Gastroesophageal sphincter (tissue), 4 donors: ENCODE measurements at regions not wholly inside any gene's neighbourhood (a gene's known extent, or its start where the extent isn't known, plus 50 kb on each side); places are given as distances from the start of the nearest gene placed in this dataset.
A peak's percentile ranks its signal among the peaks of the same experiment; 100 is the strongest.

Source experiments
- ATAC-seq: fragments of 150-250 bp; one replicate; pipeline ENCODE4 v1.9.1; 2016; ENCODE audit warnings: mild to moderate bottlenecking, moderate library complexity
- H3K27ac ChIP-seq, 4 donors: fragments of 200-600 bp; sonication (generic) in 3 of 4; 1 replicate in 3 of 4; 2 replicates in 1 of 4; pipeline ENCODE4 v1.5.1; 2016 to 2019
- H3K27me3 ChIP-seq: fragments of 200-600 bp; sonication (generic); one replicate; pipeline ENCODE4 v1.5.1; 2019
- H3K36me3 ChIP-seq, 2 donors: fragments of 200-600 bp; sonication (generic); one replicate each; pipeline ENCODE4 v1.5.1; 2019; ENCODE audit warnings: control low read depth in 1 of 2
- H3K4me1 ChIP-seq, 3 donors: fragments of 200-600 bp; sonication (generic); 1 replicate in 2 of 3; 2 replicates in 1 of 3; pipeline ENCODE4 v1.5.1; 2016 to 2019; ENCODE audit warnings: control low read depth in 2 of 3
- H3K4me3 ChIP-seq, 2 donors: fragments of 200-600 bp; sonication (generic); one replicate each; pipeline ENCODE4 v1.5.1; 2019; ENCODE audit warnings: mild to moderate bottlenecking in 1 of 2, moderate library complexity in 1 of 2
- H3K9me3 ChIP-seq, 3 donors: fragments of 200-600 bp; sonication (generic); one replicate each; pipeline ENCODE4 v1.5.1; 2017 to 2019; ENCODE audit warnings: control low read depth in 2 of 3
- CTCF ChIP-seq, 4 experiments: fragments of 200-600 bp in 2 of 4; fragments of 450-650 bp in 2 of 4; sonication (generic) in 1 of 4; IDR thresholded peaks; one replicate each; pipeline ENCODE4 v1.5.1; 2017 to 2019; ENCODE audit warnings: antibody characterized with exemption in 4 of 4, mild to moderate bottlenecking in 2 of 4, moderate library complexity in 2 of 4
- EP300 ChIP-seq: sonication (generic); formaldehyde crosslinking; IDR thresholded peaks from one replicate; pipeline ENCODE4 v1.6.1; 2017; ENCODE audit warnings: antibody characterized with exemption, mild to moderate bottlenecking
- POLR2A ChIP-seq, 2 donors: fragments of 450-650 bp; IDR thresholded peaks; one replicate each; pipeline ENCODE4 v1.6.1; 2017; ENCODE audit warnings: antibody characterized with exemption in 2 of 2, mild to moderate bottlenecking in 2 of 2, moderate library complexity in 1 of 2
- POLR2AphosphoS5 ChIP-seq: sonication (generic); formaldehyde crosslinking; IDR thresholded peaks from one replicate; pipeline ENCODE4 v1.6.1; 2017; ENCODE audit warnings: antibody characterized with exemption
- WGBS, 2 donors: methylation state at CpG; one replicate each; pipeline ENCODE4 v1.1.5; 2018; ENCODE audit warnings: low coverage in 1 of 2; 5-methylcytosine and 5-hydroxymethylcytosine counted together

GRCh38 chr14:35218963-35219362 is 73.2 kb upstream of the PSMA6 start:
- no peak for TF ChIP-seq CTCF (IDR thresholded peaks at IDR 0.05)
- TF ChIP-seq POLR2A (IDR thresholded peaks at IDR 0.05), result no peak
- TF ChIP-seq POLR2AphosphoS5, result no peak
- no peak for TF ChIP-seq EP300
- no peak for ATAC-seq
- H3K4me3 ChIP-seq, result no peak overlapping the region
- H3K4me1 ChIP-seq, result peaks cover 2 to 14% (median 8%) of the 10 kb centered on the region in 3 donors
- H3K9me3 ChIP-seq, result no peaks in the 10 kb centered on the region
- H3K27me3 ChIP-seq, result no peaks in the 10 kb centered on the region
- no peak overlapping the region for H3K27ac ChIP-seq
- H3K36me3 ChIP-seq, result no peaks in the 10 kb centered on the region
- WGBS, 2 donors, result 80 to 94% methylated on average over 1 to 4 of the region's 6 CpGs

- no peak for ATAC-seq
- WGBS, 2 donors, result 93 to 97% methylated on average over 3 of the region's 3 CpGs
- TF ChIP-seq CTCF (IDR thresholded peaks at IDR 0.05) (no peak), POLR2AphosphoS5 (no peak), POLR2A (IDR thresholded peaks at IDR 0.05) (no peak), EP300 (no peak)
- Histone ChIP-seq H3K27me3 (no peaks in the 10 kb centered on the region), H3K4me1 (peaks cover 0 to 19% (median 3%) of the 10 kb centered on the region in 3 donors), H3K4me3 (no peak overlapping the region), H3K27ac (no peak overlapping the region), H3K9me3 (no peaks in the 10 kb centered on the region), H3K36me3 (no peaks in the 10 kb centered on the region)
Observed at GRCh38 chr14:35220027-35220676, 72.0 kb upstream of the PSMA6 start.

- no peak for TF ChIP-seq POLR2A (IDR thresholded peaks at IDR 0.05)
- TF ChIP-seq EP300, result no peak
- TF ChIP-seq POLR2AphosphoS5, result no peak
- TF ChIP-seq CTCF (IDR thresholded peaks at IDR 0.05), result no peak
- Histone ChIP-seq H3K9me3 (no peaks in the 10 kb centered on the region), H3K27me3 (no peaks in the 10 kb centered on the region), H3K4me3 (no peak overlapping the region), H3K4me1 (peaks cover 0 to 19% (median 3%) of the 10 kb centered on the region in 3 donors), H3K27ac (no peak overlapping the region), H3K36me3 (no peaks in the 10 kb centered on the region)
- whole genome bisulfite sequencing, 2 donors, result 100% methylated on average over 1 of the region's 1 CpG
- no peak for ATAC-seq
Observed at GRCh38 chr14:35220920-35221319, 71.3 kb upstream of the PSMA6 start.

GRCh38 chr14:35221462-35221861 is 70.7 kb upstream of the PSMA6 start:
- no peak for TF ChIP-seq POLR2AphosphoS5
- TF ChIP-seq CTCF (IDR thresholded peaks at IDR 0.05), result no peak
- TF ChIP-seq EP300, result no peak
- TF ChIP-seq POLR2A (IDR thresholded peaks at IDR 0.05), result no peak
- Histone ChIP-seq H3K36me3 (no peaks in the 10 kb centered on the region), H3K4me1 (peaks cover 0 to 19% (median 3%) of the 10 kb centered on the region in 3 donors), H3K4me3 (no peak overlapping the region), H3K27me3 (no peaks in the 10 kb centered on the region), H3K27ac (no peak overlapping the region), H3K9me3 (no peaks in the 10 kb centered on the region)
- 36 to 55% methylated on average over 3 of the region's 3 CpGs for WGBS, 2 donors
- no peak for ATAC-seq

- Histone ChIP-seq H3K4me1 (peaks cover 0 to 19% (median 3%) of the 10 kb centered on the region in 3 donors), H3K4me3 (no peak overlapping the region), H3K27ac (peak overlapping the region in 2 of 4 donors; percentile 13 to 33), H3K27me3 (no peaks in the 10 kb centered on the region), H3K36me3 (no peaks in the 10 kb centered on the region), H3K9me3 (no peaks in the 10 kb centered on the region)
- ATAC-seq, result no peak
- WGBS, 2 donors, result 70 to 86% methylated on average over 2 of the region's 2 CpGs
- no peak for TF ChIP-seq CTCF (IDR thresholded peaks at IDR 0.05)
- no peak for TF ChIP-seq EP300
- no peak for TF ChIP-seq POLR2AphosphoS5
- no peak for TF ChIP-seq POLR2A (IDR thresholded peaks at IDR 0.05)
Observed at GRCh38 chr14:35222324-35222723, 69.9 kb upstream of the PSMA6 start.
